Thyroid gland (tissue), 4 donors: ENCODE measurements at regions not wholly inside any gene's neighbourhood (a gene's known extent, or its start where the extent isn't known, plus 50 kb on each side); places are given as distances from the start of the nearest gene placed in this dataset.

Experiments used
- POLR2A ChIP-seq, 2 donors: fragments of 450-650 bp; IDR thresholded peaks; one replicate each; pipeline ENCODE4 v1.6.1; 2017; ENCODE audit warnings: antibody characterized with exemption in 2 of 2, mild to moderate bottlenecking in 2 of 2, moderate library complexity in 1 of 2
- TF ChIP-seq, protein P1 (sequence below), 6 experiments: fragments of 200-600 bp in 3 of 6; fragments of 450-650 bp in 3 of 6; sonication (generic) in 3 of 6; IDR thresholded peaks; one replicate each; pipeline ENCODE4 v1.5.1; 2016 to 2019; ENCODE audit warnings: antibody characterized with exemption in 6 of 6, mild to moderate bottlenecking in 2 of 6, inconsistent platforms in 1 of 6, moderate library complexity in 1 of 6

- no peak for TF ChIP-seq POLR2A (IDR thresholded peaks at IDR 0.05)
- TF ChIP-seq, protein P1, sequence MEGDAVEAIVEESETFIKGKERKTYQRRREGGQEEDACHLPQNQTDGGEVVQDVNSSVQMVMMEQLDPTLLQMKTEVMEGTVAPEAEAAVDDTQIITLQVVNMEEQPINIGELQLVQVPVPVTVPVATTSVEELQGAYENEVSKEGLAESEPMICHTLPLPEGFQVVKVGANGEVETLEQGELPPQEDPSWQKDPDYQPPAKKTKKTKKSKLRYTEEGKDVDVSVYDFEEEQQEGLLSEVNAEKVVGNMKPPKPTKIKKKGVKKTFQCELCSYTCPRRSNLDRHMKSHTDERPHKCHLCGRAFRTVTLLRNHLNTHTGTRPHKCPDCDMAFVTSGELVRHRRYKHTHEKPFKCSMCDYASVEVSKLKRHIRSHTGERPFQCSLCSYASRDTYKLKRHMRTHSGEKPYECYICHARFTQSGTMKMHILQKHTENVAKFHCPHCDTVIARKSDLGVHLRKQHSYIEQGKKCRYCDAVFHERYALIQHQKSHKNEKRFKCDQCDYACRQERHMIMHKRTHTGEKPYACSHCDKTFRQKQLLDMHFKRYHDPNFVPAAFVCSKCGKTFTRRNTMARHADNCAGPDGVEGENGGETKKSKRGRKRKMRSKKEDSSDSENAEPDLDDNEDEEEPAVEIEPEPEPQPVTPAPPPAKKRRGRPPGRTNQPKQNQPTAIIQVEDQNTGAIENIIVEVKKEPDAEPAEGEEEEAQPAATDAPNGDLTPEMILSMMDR (IDR thresholded peaks at IDR 0.05) = no peak
Observed at GRCh38 chrX:125850693-125851092, 315.4 kb downstream of the DCAF12L2 start.
